ENCODE measurements at regions not wholly inside any gene's neighbourhood (a gene's known extent, or its start where the extent isn't known, plus 50 kb on each side); places are given as distances from the start of the nearest gene placed in this dataset.
A peak's percentile ranks its signal among the peaks of the same experiment; 100 is the strongest.

GRCh38 chr3:159818399-159818798 is 170.2 kb upstream of the IL12A start:
- Histone ChIP-seq H3K27me3 (ENCODE audit: control insufficient read depth, insufficient read depth, low read length) (no peaks in the 10 kb centered on the region), H3K4me3 (ENCODE audit: low read length) (no peak overlapping the region), H3K4me1 (ENCODE audit: control insufficient read depth, insufficient read depth, low read length) (peaks cover 4% of the 10 kb centered on the region), H3K36me3 (ENCODE audit: control insufficient read depth, insufficient read depth, low read length) (no peaks in the 10 kb centered on the region), H3K27ac (ENCODE audit: low read length) (no peak overlapping the region), H3K9me3 (replicated peaks; ENCODE audit: control insufficient read depth, low read depth, low read length) (no peaks in the 10 kb centered on the region)
- 45% methylated on average over 3 of the region's 3 CpGs for WGBS (ENCODE audit: insufficient coverage)
- DNase-seq: no peak

- Histone ChIP-seq H3K9me3 (replicated peaks; ENCODE audit: control insufficient read depth, low read depth, low read length) (no peaks in the 10 kb centered on the region), H3K4me3 (ENCODE audit: low read length) (no peak overlapping the region), H3K36me3 (ENCODE audit: control insufficient read depth, insufficient read depth, low read length) (no peaks in the 10 kb centered on the region), H3K4me1 (ENCODE audit: control insufficient read depth, insufficient read depth, low read length) (peaks cover 4% of the 10 kb centered on the region), H3K27ac (ENCODE audit: low read length) (no peak overlapping the region), H3K27me3 (ENCODE audit: control insufficient read depth, insufficient read depth, low read length) (no peaks in the 10 kb centered on the region)
- WGBS (ENCODE audit: insufficient coverage): no CpG with 5 or more reads among the region's 3 CpGs
- no peak for DNase-seq
These were observed 169.6 kb upstream of the IL12A start for GRCh38 chr3:159818997-159819500.

- no peak overlapping the region for H3K27ac ChIP-seq (ENCODE audit: low read length)
- DNase-seq: no peak
- H3K9me3 ChIP-seq (replicated peaks; ENCODE audit: control insufficient read depth, low read depth, low read length): no peaks in the 10 kb centered on the region
- H3K4me3 ChIP-seq (ENCODE audit: low read length): no peak overlapping the region
- H3K4me1 ChIP-seq (ENCODE audit: control insufficient read depth, insufficient read depth, low read length): peaks cover 3% of the 10 kb centered on the region
- no peaks in the 10 kb centered on the region for H3K36me3 ChIP-seq (ENCODE audit: control insufficient read depth, insufficient read depth, low read length)
- H3K27me3 ChIP-seq (ENCODE audit: control insufficient read depth, insufficient read depth, low read length): no peaks in the 10 kb centered on the region
- WGBS (ENCODE audit: insufficient coverage): 100% methylated on average over 1 of the region's 1 CpG
These were observed 169.0 kb upstream of the IL12A start for GRCh38 chr3:159819676-159820075.

- 87% methylated on average over 4 of the region's 6 CpGs for WGBS (ENCODE audit: insufficient coverage)
- no peaks in the 10 kb centered on the region for H3K27me3 ChIP-seq (ENCODE audit: control insufficient read depth, insufficient read depth, low read length)
- peaks cover 9% of the 10 kb centered on the region for H3K4me1 ChIP-seq (ENCODE audit: control insufficient read depth, insufficient read depth, low read length)
- no peak overlapping the region for H3K4me3 ChIP-seq (ENCODE audit: low read length)
- no peaks in the 10 kb centered on the region for H3K9me3 ChIP-seq (replicated peaks; ENCODE audit: control insufficient read depth, low read depth, low read length)
- no peak for DNase-seq
- no peak overlapping the region for H3K27ac ChIP-seq (ENCODE audit: low read length)
- H3K36me3 ChIP-seq (ENCODE audit: control insufficient read depth, insufficient read depth, low read length): no peaks in the 10 kb centered on the region
These were observed 167.5 kb upstream of the IL12A start for GRCh38 chr3:159821110-159821509.

- Histone ChIP-seq H3K36me3 (ENCODE audit: control insufficient read depth, insufficient read depth, low read length) (no peaks in the 10 kb centered on the region), H3K27me3 (ENCODE audit: control insufficient read depth, insufficient read depth, low read length) (no peaks in the 10 kb centered on the region), H3K27ac (ENCODE audit: low read length) (no peak overlapping the region), H3K4me3 (ENCODE audit: low read length) (no peak overlapping the region), H3K9me3 (replicated peaks; ENCODE audit: control insufficient read depth, low read depth, low read length) (no peaks in the 10 kb centered on the region), H3K4me1 (ENCODE audit: control insufficient read depth, insufficient read depth, low read length) (peaks cover 9% of the 10 kb centered on the region)
- DNase-seq: no peak
- WGBS (ENCODE audit: insufficient coverage): 85% methylated on average over 2 of the region's 5 CpGs
These were observed 166.9 kb upstream of the IL12A start for GRCh38 chr3:159821736-159822135.

- H3K27ac ChIP-seq (ENCODE audit: low read length): no peak overlapping the region
- no CpG with 5 or more reads among the region's 3 CpGs for WGBS (ENCODE audit: insufficient coverage)
- no peak overlapping the region for H3K4me3 ChIP-seq (ENCODE audit: low read length)
- no peaks in the 10 kb centered on the region for H3K36me3 ChIP-seq (ENCODE audit: control insufficient read depth, insufficient read depth, low read length)
- H3K9me3 ChIP-seq (replicated peaks; ENCODE audit: control insufficient read depth, low read depth, low read length): no peaks in the 10 kb centered on the region
- no peak for DNase-seq
- no peaks in the 10 kb centered on the region for H3K27me3 ChIP-seq (ENCODE audit: control insufficient read depth, insufficient read depth, low read length)
- peaks cover 12% of the 10 kb centered on the region for H3K4me1 ChIP-seq (ENCODE audit: control insufficient read depth, insufficient read depth, low read length)
These were observed 164.9 kb upstream of the IL12A start for GRCh38 chr3:159823780-159824179.

- Histone ChIP-seq H3K9me3 (replicated peaks; ENCODE audit: control insufficient read depth, low read depth, low read length) (no peaks in the 10 kb centered on the region), H3K4me3 (ENCODE audit: low read length) (no peak overlapping the region), H3K4me1 (ENCODE audit: control insufficient read depth, insufficient read depth, low read length) (peaks cover 13% of the 10 kb centered on the region), H3K27me3 (ENCODE audit: control insufficient read depth, insufficient read depth, low read length) (no peaks in the 10 kb centered on the region), H3K36me3 (ENCODE audit: control insufficient read depth, insufficient read depth, low read length) (no peaks in the 10 kb centered on the region), H3K27ac (ENCODE audit: low read length) (peak overlapping the region; percentile 43)
- DNase-seq: peak; percentile 73
- no CpG with 5 or more reads among the region's 2 CpGs for WGBS (ENCODE audit: insufficient coverage)
These were observed 164.3 kb upstream of the IL12A start for GRCh38 chr3:159824333-159824732.

GRCh38 chr3:159825216-159825854 is 163.3 kb upstream of the IL12A start:
- H3K36me3 ChIP-seq (ENCODE audit: control insufficient read depth, insufficient read depth, low read length): no peaks in the 10 kb centered on the region
- H3K27ac ChIP-seq (ENCODE audit: low read length): no peak overlapping the region
- H3K9me3 ChIP-seq (replicated peaks; ENCODE audit: control insufficient read depth, low read depth, low read length): no peaks in the 10 kb centered on the region
- no peak for DNase-seq
- H3K4me3 ChIP-seq (ENCODE audit: low read length): no peak overlapping the region
- no peaks in the 10 kb centered on the region for H3K27me3 ChIP-seq (ENCODE audit: control insufficient read depth, insufficient read depth, low read length)
- peaks cover 13% of the 10 kb centered on the region for H3K4me1 ChIP-seq (ENCODE audit: control insufficient read depth, insufficient read depth, low read length)
- no CpG with 5 or more reads among the region's 5 CpGs for WGBS (ENCODE audit: insufficient coverage)

- WGBS (ENCODE audit: insufficient coverage): no CpG with 5 or more reads among the region's 5 CpGs
- H3K36me3 ChIP-seq (ENCODE audit: control insufficient read depth, insufficient read depth, low read length): no peaks in the 10 kb centered on the region
- H3K4me3 ChIP-seq (ENCODE audit: low read length): no peak overlapping the region
- peak overlapping the region; percentile 64 for H3K27ac ChIP-seq (ENCODE audit: low read length)
- DNase-seq: peak; percentile 80
- no peaks in the 10 kb centered on the region for H3K27me3 ChIP-seq (ENCODE audit: control insufficient read depth, insufficient read depth, low read length)
- H3K4me1 ChIP-seq (ENCODE audit: control insufficient read depth, insufficient read depth, low read length): peaks cover 17% of the 10 kb centered on the region
- H3K9me3 ChIP-seq (replicated peaks; ENCODE audit: control insufficient read depth, low read depth, low read length): no peaks in the 10 kb centered on the region
These were observed 160.1 kb upstream of the IL12A start for GRCh38 chr3:159828542-159828943.

GRCh38 chr3:159829056-159829455 is 159.6 kb upstream of the IL12A start:
- Histone ChIP-seq H3K9me3 (replicated peaks; ENCODE audit: control insufficient read depth, low read depth, low read length) (no peaks in the 10 kb centered on the region), H3K27ac (ENCODE audit: low read length) (peak overlapping the region; percentile 64), H3K4me3 (ENCODE audit: low read length) (no peak overlapping the region), H3K4me1 (ENCODE audit: control insufficient read depth, insufficient read depth, low read length) (peaks cover 17% of the 10 kb centered on the region), H3K36me3 (ENCODE audit: control insufficient read depth, insufficient read depth, low read length) (no peaks in the 10 kb centered on the region), H3K27me3 (ENCODE audit: control insufficient read depth, insufficient read depth, low read length) (no peaks in the 10 kb centered on the region)
- WGBS (ENCODE audit: insufficient coverage): no CpG with 5 or more reads among the region's 4 CpGs
- DNase-seq: no peak

Data from muscle of leg (tissue), 3 donors.